Gastroesophageal sphincter (tissue), 3 donors: ENCODE measurements at regions not wholly inside any gene's neighbourhood (a gene's known extent, or its start where the extent isn't known, plus 50 kb on each side); places are given as distances from the start of the nearest gene placed in this dataset.

Experiments
- CTCF ChIP-seq, 4 experiments: fragments of 200-600 bp in 2 of 4; fragments of 450-650 bp in 2 of 4; sonication (generic) in 1 of 4; IDR thresholded peaks; one replicate each; pipeline ENCODE4 v1.5.1; 2017 to 2019; ENCODE audit warnings: antibody characterized with exemption in 4 of 4, mild to moderate bottlenecking in 2 of 4, moderate library complexity in 2 of 4
- POLR2A ChIP-seq, 2 donors: fragments of 450-650 bp; IDR thresholded peaks; one replicate each; pipeline ENCODE4 v1.6.1; 2017; ENCODE audit warnings: antibody characterized with exemption in 2 of 2, mild to moderate bottlenecking in 2 of 2, moderate library complexity in 1 of 2

- TF ChIP-seq CTCF (IDR thresholded peaks at IDR 0.05) (no peak), POLR2A (IDR thresholded peaks at IDR 0.05) (no peak)
Measured at GRCh38 chr5:106136061-106136460, 1534.7 kb downstream of the EFNA5 start.
